ENCODE measurements at regions not wholly inside any gene's neighbourhood (a gene's known extent, or its start where the extent isn't known, plus 50 kb on each side); places are given as distances from the start of the nearest gene placed in this dataset.

DNA sequence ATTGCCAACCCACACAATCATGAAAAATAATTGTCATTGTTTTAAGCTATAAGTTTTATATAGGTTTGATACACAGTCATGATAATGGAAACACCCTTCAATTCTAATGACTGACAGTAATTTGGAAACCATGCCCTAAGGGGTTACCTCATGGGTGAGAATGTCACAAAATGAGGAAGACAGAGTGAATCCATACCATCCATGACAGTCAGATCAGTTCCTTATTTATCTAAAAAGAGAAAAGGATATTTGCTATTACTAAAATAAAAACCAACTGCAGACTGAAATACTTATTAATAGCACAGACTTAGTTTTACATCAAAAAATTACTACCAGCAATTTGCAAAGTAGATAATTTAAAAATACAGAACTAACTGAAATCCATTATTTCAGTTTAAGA, 437.8 kb downstream of the UTRN start:
- H3K27me3 ChIP-seq (replicated peaks in 1 of 4; ENCODE audit: control insufficient read depth in 3 of 4, extremely low read depth in 1 of 4, insufficient read depth in 3 of 4, low read length in 3 of 4) = no peaks in the 10 kb centered on the region

More for the DNA sequence above, 437.8 kb downstream of the UTRN start:
- Histone ChIP-seq H3K4me1 (replicated peaks in 1 of 4; ENCODE audit: control insufficient read depth in 3 of 4, insufficient read depth in 4 of 4, low read length in 3 of 4) (peaks cover 2 to 8% (median 2%) of the 10 kb centered on the region in 4 experiments; a peak in 5 of 7 replicates), H3K56ac (replicated peaks; ENCODE audit: insufficient read length, low read depth, low read length) (no peak overlapping the region), H2BK15ac (ENCODE audit: low read length) (no peak overlapping the region), H2BK20ac (ENCODE audit: low read length) (no peak overlapping the region), H3K4me3 (ENCODE audit: extremely low read depth in 1 of 4, insufficient read depth in 2 of 4, low read depth in 3 of 4, low read length in 4 of 4) (no peak overlapping the region), H3K18ac (ENCODE audit: extremely low read depth, low read length) (no peak overlapping the region), H2AFZ (ENCODE audit: low read length) (no peak overlapping the region), H3K14ac (ENCODE audit: insufficient read length) (no peak overlapping the region), H3K79me2 (ENCODE audit: control insufficient read depth in 1 of 2, insufficient read depth in 2 of 2, low read length in 2 of 2) (no peaks in the 10 kb centered on the region), H2BK12ac (ENCODE audit: low read depth, low read length) (no peak overlapping the region), H4K91ac (replicated peaks; ENCODE audit: insufficient read length, low read length) (no peak overlapping the region), H4K8ac (ENCODE audit: extremely low read depth, insufficient read depth, low read length) (no peak overlapping the region), H4K20me1 (replicated peaks in 1 of 2; ENCODE audit: control insufficient read depth in 1 of 2, insufficient read depth in 2 of 2, low read length in 2 of 2) (no peaks in the 10 kb centered on the region), H3K23me2 (ENCODE audit: low read depth, low read length) (no peaks in the 10 kb centered on the region), H3K79me1 (ENCODE audit: low read depth, low read length) (no peaks in the 10 kb centered on the region; the same call in none of the 2 replicates), H4K5ac (ENCODE audit: insufficient read length, low read depth, low read length) (no peak overlapping the region), H2BK5ac (ENCODE audit: low read depth, low read length) (no peak overlapping the region), H3K23ac (ENCODE audit: insufficient read length) (no peak overlapping the region), H3K4ac (replicated peaks; ENCODE audit: insufficient read length, low read depth, low read length) (no peak overlapping the region), H3K9ac (replicated peaks in 1 of 4; ENCODE audit: extremely low read depth in 1 of 4, low read depth in 3 of 4, low read length in 3 of 4) (no peak overlapping the region), H3K4me2 (ENCODE audit: insufficient read depth in 1 of 2, low read depth in 2 of 2, low read length in 2 of 2) (no peak overlapping the region), H2BK120ac (replicated peaks; ENCODE audit: low read depth, low read length) (no peak overlapping the region), H3K9me3 (ENCODE audit: insufficient read depth in 2 of 2, low read depth in 1 of 2, low read length in 1 of 2) (no peaks in the 10 kb centered on the region), H3K36me3 (ENCODE audit: control insufficient read depth in 2 of 4, insufficient read depth in 4 of 4, low read length in 3 of 4) (peaks cover 0 to 2% (median 0%) of the 10 kb centered on the region in 4 experiments; a peak in 2 of 8 replicates), H3K27ac (ENCODE audit: low read depth, low read length) (no peak overlapping the region), H2AK5ac (ENCODE audit: low read depth, low read length) (no peak overlapping the region)
- FAIRE-seq (no peak), DNase-seq (ENCODE audit: low read depth in 1 of 2, low spot score in 2 of 2) (no peak)
- TF ChIP-seq KDM1A (IDR thresholded peaks at IDR 0.05; ENCODE audit: borderline replicate concordance, low read length) = no peak
- TF ChIP-seq PHF8 (conservative IDR thresholded peaks at IDR 0.05; ENCODE audit: low read depth, low read length) = no peak
- TF ChIP-seq RBBP5 (IDR thresholded peaks at IDR 0.05; ENCODE audit: borderline replicate concordance, low read depth, low read length) = no peak
- CTCF ChIA-PET (ENCODE audit: partially characterized antibody) = interaction anchor here (0.9 kb wide), 1 partner anchor 63 kb away, joined by 3 read pairs; no protein-coding TSS in a partner anchor
- POLR2A ChIA-PET (ENCODE audit: partially characterized antibody) = no interaction called here

All from H1 (cell line).